ENCODE measurements at regions not wholly inside any gene's neighbourhood (a gene's known extent, or its start where the extent isn't known, plus 50 kb on each side); places are given as distances from the start of the nearest gene placed in this dataset.
"Not testable (repeated sequence)": the region's sequence is repeated elsewhere in the genome, so short reads cannot be mapped to it uniquely, and the experiment has no call there.

DNA sequence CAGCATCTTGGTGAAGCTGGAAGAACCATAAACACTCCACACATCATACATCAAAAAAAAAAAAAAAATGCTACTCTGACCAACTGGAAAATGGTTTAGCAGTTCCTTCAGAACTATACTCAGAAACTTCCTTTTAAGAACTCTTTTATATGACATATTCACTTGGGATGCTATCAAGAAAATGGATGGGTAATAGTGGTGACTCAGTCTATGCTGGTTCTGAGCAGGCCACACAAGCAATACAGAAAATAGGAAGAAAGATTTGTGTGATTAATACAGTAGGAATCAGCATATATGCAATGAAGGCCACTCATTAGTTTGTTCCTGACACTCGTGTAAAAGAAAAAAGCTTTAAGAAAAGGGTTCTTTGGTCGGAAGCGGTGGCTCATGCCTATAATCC is 123.5 kb upstream of the FAT4 start:
- Histone ChIP-seq H3K9me3 (ENCODE audit: control insufficient read depth, low read depth, low read length) (no peaks in the 10 kb centered on the region), H3K27ac (ENCODE audit: low read length) (no peak overlapping the region), H3K36me3 (ENCODE audit: control insufficient read depth, low read depth, low read length) (no peaks in the 10 kb centered on the region), H3K27me3 (ENCODE audit: control insufficient read depth, insufficient read depth, low read length) (no peaks in the 10 kb centered on the region), H3K9ac (ENCODE audit: low read length) (no peak overlapping the region), H3K4me1 (ENCODE audit: control insufficient read depth, low read depth, low read length) (no peaks in the 10 kb centered on the region), H3K4me3 (ENCODE audit: low read length) (no peak overlapping the region)

DNA sequence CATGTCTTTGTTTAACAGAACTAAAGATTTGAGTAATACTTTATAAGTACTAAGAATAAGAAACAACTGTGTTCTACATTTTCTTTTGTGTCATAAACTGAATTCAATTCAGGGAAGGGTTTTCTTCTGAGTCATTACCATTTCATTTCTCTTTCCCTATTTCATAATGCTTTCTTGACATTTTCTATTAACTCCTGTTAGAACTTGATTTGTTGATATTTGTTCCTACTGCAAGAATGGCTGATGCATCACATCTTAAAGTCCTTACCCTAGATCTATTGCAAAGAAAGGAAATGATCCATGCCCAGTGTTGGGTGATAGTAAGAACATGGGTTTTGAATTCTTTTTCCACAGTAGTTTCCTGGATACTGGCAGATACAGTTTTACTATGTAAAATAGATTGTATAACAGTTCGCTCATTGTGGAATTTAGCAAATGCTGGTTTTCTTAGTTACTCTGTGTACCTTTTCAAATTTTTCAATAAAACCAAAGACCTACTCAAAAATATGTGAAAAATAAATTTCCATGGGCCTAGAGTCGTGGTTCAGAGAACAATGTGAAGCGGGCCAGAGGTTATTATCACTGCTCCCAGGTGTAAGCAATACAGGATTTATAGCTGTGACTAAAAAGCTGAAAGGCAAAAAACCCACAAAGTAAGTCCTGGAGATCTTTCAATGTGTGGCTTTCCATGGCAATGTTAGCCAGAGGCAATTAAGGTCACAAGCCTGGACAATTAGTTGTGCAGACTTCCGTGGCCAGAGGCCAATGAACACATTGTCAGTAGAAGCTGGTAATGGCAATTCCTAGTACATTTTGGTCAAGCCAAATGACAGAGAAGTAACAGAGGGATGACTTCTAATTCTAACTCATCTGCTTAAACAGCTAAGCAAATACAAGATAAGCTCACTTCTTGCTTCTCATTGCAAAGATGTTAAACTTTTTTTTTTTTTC is 127.3 kb upstream of the FAT4 start:
- Histone ChIP-seq H3K36me3 (ENCODE audit: control insufficient read depth, low read depth, low read length) (no peaks in the 10 kb centered on the region), H3K9me3 (ENCODE audit: control insufficient read depth, low read depth, low read length) (no peaks in the 10 kb centered on the region), H3K9ac (ENCODE audit: low read length) (no peak overlapping the region), H3K27me3 (ENCODE audit: control insufficient read depth, insufficient read depth, low read length) (no peaks in the 10 kb centered on the region), H3K27ac (ENCODE audit: low read length) (no peak overlapping the region), H3K4me1 (ENCODE audit: control insufficient read depth, low read depth, low read length) (no peaks in the 10 kb centered on the region), H3K4me3 (ENCODE audit: low read length) (no peak overlapping the region)

DNA sequence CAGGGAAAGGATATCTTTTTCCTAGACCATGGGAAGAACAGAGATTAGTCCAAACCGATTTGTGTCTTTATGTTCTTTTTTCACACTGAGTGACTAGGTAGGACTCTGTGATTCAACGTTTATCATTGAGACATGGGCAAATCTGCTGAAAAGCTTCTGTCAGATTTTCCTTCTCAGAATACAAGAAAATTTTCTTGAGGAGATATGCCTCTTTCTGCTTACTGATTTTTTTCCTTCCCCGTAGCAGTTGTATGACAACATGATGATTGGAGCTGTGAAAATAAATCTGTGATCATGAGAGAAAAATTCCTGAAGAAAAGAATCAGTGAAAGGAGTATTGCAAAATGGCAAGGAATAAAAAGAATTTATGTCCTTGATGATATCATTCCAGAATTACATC is 130.6 kb upstream of the FAT4 start:
- no peaks in the 10 kb centered on the region for H3K27me3 ChIP-seq (ENCODE audit: control insufficient read depth, insufficient read depth, low read length)
- no peak overlapping the region for H3K9ac ChIP-seq (ENCODE audit: low read length)
- H3K4me3 ChIP-seq (ENCODE audit: low read length) = no peak overlapping the region
- no peaks in the 10 kb centered on the region for H3K9me3 ChIP-seq (ENCODE audit: control insufficient read depth, low read depth, low read length)
- no peaks in the 10 kb centered on the region for H3K4me1 ChIP-seq (ENCODE audit: control insufficient read depth, low read depth, low read length)
- H3K36me3 ChIP-seq (ENCODE audit: control insufficient read depth, low read depth, low read length) = no peaks in the 10 kb centered on the region
- H3K27ac ChIP-seq (ENCODE audit: low read length) = no peak overlapping the region

GRCh38 chr4:125181804-125182203 is 133.0 kb upstream of the FAT4 start:
- no peaks in the 10 kb centered on the region for H3K27me3 ChIP-seq (ENCODE audit: control insufficient read depth, insufficient read depth, low read length)
- no peaks in the 10 kb centered on the region for H3K9me3 ChIP-seq (ENCODE audit: control insufficient read depth, low read depth, low read length)
- H3K4me3 ChIP-seq (ENCODE audit: low read length) = no peak overlapping the region
- H3K4me1 ChIP-seq (ENCODE audit: control insufficient read depth, low read depth, low read length) = no peaks in the 10 kb centered on the region
- H3K36me3 ChIP-seq (ENCODE audit: control insufficient read depth, low read depth, low read length) = no peaks in the 10 kb centered on the region
- H3K27ac ChIP-seq (ENCODE audit: low read length) = no peak overlapping the region
- H3K9ac ChIP-seq (ENCODE audit: low read length) = no peak overlapping the region

DNA sequence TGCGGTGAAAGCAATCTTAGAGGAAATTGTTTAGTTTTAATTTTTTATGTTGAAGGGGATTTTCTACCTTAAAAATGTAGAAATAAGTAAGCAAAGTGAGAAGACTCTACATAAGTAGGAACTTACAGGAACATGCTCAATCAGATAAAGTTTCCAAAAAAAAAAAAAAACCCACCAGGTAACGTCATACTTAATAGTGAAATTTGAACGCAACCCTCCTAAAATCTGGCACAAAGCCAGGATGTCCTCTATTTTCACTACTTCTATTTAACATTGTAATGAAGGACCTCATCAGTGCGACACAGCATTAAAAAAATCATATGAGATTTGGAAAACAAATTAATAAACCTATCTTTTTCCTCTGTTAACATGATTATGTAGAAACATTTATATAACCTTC is 135.0 kb upstream of the FAT4 start:
- no peak overlapping the region for H3K27ac ChIP-seq (ENCODE audit: low read length)
- H3K36me3 ChIP-seq (ENCODE audit: control insufficient read depth, low read depth, low read length) = no peaks in the 10 kb centered on the region
- H3K27me3 ChIP-seq (ENCODE audit: control insufficient read depth, insufficient read depth, low read length) = no peaks in the 10 kb centered on the region
- H3K9ac ChIP-seq (ENCODE audit: low read length) = no peak overlapping the region
- no peaks in the 10 kb centered on the region for H3K9me3 ChIP-seq (ENCODE audit: control insufficient read depth, low read depth, low read length)
- no peaks in the 10 kb centered on the region for H3K4me1 ChIP-seq (ENCODE audit: control insufficient read depth, low read depth, low read length)
- H3K4me3 ChIP-seq (ENCODE audit: low read length) = no peak overlapping the region

DNA sequence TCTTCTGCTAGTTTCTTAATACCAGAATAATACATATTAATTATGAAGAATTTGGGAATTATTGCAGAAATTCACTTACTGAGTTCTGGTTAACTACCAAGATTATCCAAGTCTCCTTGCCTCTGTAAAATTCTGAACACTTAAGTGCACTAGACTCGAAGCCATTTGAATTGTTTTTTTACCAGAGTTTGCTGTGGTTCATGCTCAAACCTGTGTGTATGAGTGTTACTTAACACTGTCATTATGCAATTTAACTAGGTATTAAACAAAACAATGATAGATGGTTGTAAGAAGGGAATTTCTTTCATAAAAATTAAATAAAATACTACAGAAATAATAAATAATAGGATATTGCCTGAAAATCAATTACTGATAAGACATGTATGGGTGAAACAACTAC is 145.6 kb upstream of the FAT4 start:
- H3K4me1 ChIP-seq (ENCODE audit: control insufficient read depth, low read depth, low read length) = no peaks in the 10 kb centered on the region

DNA sequence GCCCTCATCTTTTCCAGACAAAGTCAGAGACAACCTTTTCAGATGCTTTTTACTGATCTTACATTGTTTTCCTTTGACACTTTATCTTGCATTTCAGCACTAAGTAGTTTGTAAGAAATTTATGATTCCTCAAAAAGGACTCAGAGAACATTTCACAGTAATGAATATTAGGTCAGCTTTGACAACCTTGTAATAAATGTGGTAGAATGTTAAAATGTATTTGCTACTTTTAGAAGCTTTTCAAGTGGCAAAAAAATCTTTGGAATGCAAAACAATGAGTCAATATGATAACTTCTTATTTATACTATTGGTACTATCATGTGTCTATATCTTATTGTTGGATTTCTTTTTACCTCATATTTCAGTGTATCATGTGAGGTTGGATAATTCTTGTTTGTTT is 146.2 kb upstream of the FAT4 start:
- H3K9ac ChIP-seq (ENCODE audit: low read length) = no peak overlapping the region
- no peak overlapping the region for H3K27ac ChIP-seq (ENCODE audit: low read length)
- H3K4me1 ChIP-seq (ENCODE audit: control insufficient read depth, low read depth, low read length) = no peaks in the 10 kb centered on the region
- no peaks in the 10 kb centered on the region for H3K27me3 ChIP-seq (ENCODE audit: control insufficient read depth, insufficient read depth, low read length)
- no peak overlapping the region for H3K4me3 ChIP-seq (ENCODE audit: low read length)
- no peaks in the 10 kb centered on the region for H3K36me3 ChIP-seq (ENCODE audit: control insufficient read depth, low read depth, low read length)
- no peaks in the 10 kb centered on the region for H3K9me3 ChIP-seq (ENCODE audit: control insufficient read depth, low read depth, low read length)

More for the DNA sequence above, 145.6 kb upstream of the FAT4 start:
- Histone ChIP-seq H3K4me3 (ENCODE audit: low read length) (no peak overlapping the region), H3K27me3 (ENCODE audit: control insufficient read depth, insufficient read depth, low read length) (no peaks in the 10 kb centered on the region), H3K27ac (ENCODE audit: low read length) (no peak overlapping the region), H3K9me3 (ENCODE audit: control insufficient read depth, low read depth, low read length) (no peaks in the 10 kb centered on the region), H3K36me3 (ENCODE audit: control insufficient read depth, low read depth, low read length) (no peaks in the 10 kb centered on the region), H3K9ac (ENCODE audit: low read length) (no peak overlapping the region)

DNA sequence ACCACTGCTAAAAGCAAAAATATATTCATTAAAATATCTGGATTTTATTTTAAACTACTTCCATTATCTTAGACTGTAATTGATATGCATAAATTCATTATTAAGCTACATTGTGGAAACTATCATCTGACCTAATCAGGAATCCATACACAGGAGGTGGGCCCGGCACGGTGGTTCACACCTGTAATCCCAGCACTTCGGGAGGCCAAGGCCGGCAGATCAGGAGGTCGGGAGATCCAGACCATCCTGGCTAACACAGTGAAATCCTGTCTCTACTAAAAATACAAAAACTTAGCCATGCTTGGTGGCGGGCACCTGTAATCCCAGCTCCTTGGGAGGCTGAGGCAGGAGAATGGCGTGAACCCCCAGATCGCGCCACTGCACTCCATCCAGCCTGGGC is 148.7 kb upstream of the FAT4 start:
- not testable (repeated sequence) for H3K4me3 ChIP-seq (ENCODE audit: low read length); H3K36me3 ChIP-seq (ENCODE audit: control insufficient read depth, low read depth, low read length); H3K27me3 ChIP-seq (ENCODE audit: control insufficient read depth, insufficient read depth, low read length); H3K9ac ChIP-seq (ENCODE audit: low read length); H3K4me1 ChIP-seq (ENCODE audit: control insufficient read depth, low read depth, low read length); H3K27ac ChIP-seq (ENCODE audit: low read length); H3K9me3 ChIP-seq (ENCODE audit: control insufficient read depth, low read depth, low read length)

GRCh38 chr4:125159001-125159400 is 155.8 kb upstream of the FAT4 start:
- no peaks in the 10 kb centered on the region for H3K9me3 ChIP-seq (ENCODE audit: control insufficient read depth, low read depth, low read length)
- H3K27ac ChIP-seq (ENCODE audit: low read length) = no peak overlapping the region
- H3K9ac ChIP-seq (ENCODE audit: low read length) = no peak overlapping the region
- H3K27me3 ChIP-seq (ENCODE audit: control insufficient read depth, insufficient read depth, low read length) = no peaks in the 10 kb centered on the region
- no peaks in the 10 kb centered on the region for H3K4me1 ChIP-seq (ENCODE audit: control insufficient read depth, low read depth, low read length)
- H3K36me3 ChIP-seq (ENCODE audit: control insufficient read depth, low read depth, low read length) = no peaks in the 10 kb centered on the region
- H3K4me3 ChIP-seq (ENCODE audit: low read length) = no peak overlapping the region

- no peak overlapping the region for H3K9ac ChIP-seq (ENCODE audit: low read length)
- H3K27ac ChIP-seq (ENCODE audit: low read length) = no peak overlapping the region
- H3K4me1 ChIP-seq (ENCODE audit: control insufficient read depth, low read depth, low read length) = no peaks in the 10 kb centered on the region
- no peaks in the 10 kb centered on the region for H3K36me3 ChIP-seq (ENCODE audit: control insufficient read depth, low read depth, low read length)
- no peaks in the 10 kb centered on the region for H3K9me3 ChIP-seq (ENCODE audit: control insufficient read depth, low read depth, low read length)
- H3K4me3 ChIP-seq (ENCODE audit: low read length) = no peak overlapping the region
- H3K27me3 ChIP-seq (ENCODE audit: control insufficient read depth, insufficient read depth, low read length) = no peaks in the 10 kb centered on the region
Measured at GRCh38 chr4:125155251-125155650, 159.5 kb upstream of the FAT4 start.

GRCh38 chr4:125140966-125141495 is 173.7 kb upstream of the FAT4 start:
- H3K4me3 ChIP-seq (ENCODE audit: low read length) = no peak overlapping the region
- H3K27ac ChIP-seq (ENCODE audit: low read length) = no peak overlapping the region
- no peaks in the 10 kb centered on the region for H3K9me3 ChIP-seq (ENCODE audit: control insufficient read depth, low read depth, low read length)
- no peaks in the 10 kb centered on the region for H3K27me3 ChIP-seq (ENCODE audit: control insufficient read depth, insufficient read depth, low read length)
- H3K36me3 ChIP-seq (ENCODE audit: control insufficient read depth, low read depth, low read length) = no peaks in the 10 kb centered on the region
- H3K4me1 ChIP-seq (ENCODE audit: control insufficient read depth, low read depth, low read length) = no peaks in the 10 kb centered on the region
- H3K9ac ChIP-seq (ENCODE audit: low read length) = no peak overlapping the region

GRCh38 chr4:125135652-125136051 is 179.1 kb upstream of the FAT4 start:
- no peaks in the 10 kb centered on the region for H3K4me1 ChIP-seq (ENCODE audit: control insufficient read depth, low read depth, low read length)
- no peaks in the 10 kb centered on the region for H3K9me3 ChIP-seq (ENCODE audit: control insufficient read depth, low read depth, low read length)
- no peak overlapping the region for H3K4me3 ChIP-seq (ENCODE audit: low read length)
- no peak overlapping the region for H3K27ac ChIP-seq (ENCODE audit: low read length)
- no peak overlapping the region for H3K9ac ChIP-seq (ENCODE audit: low read length)
- no peaks in the 10 kb centered on the region for H3K27me3 ChIP-seq (ENCODE audit: control insufficient read depth, insufficient read depth, low read length)
- H3K36me3 ChIP-seq (ENCODE audit: control insufficient read depth, low read depth, low read length) = no peaks in the 10 kb centered on the region
